Spleen (tissue), 7 donors: ENCODE measurements at regions not wholly inside any gene's neighbourhood (a gene's known extent, or its start where the extent isn't known, plus 50 kb on each side); places are given as distances from the start of the nearest gene placed in this dataset.

Experiments used
- POLR2A ChIP-seq, 3 donors: fragments of 450-650 bp; IDR thresholded peaks; one replicate each; pipeline ENCODE4 v1.5.1; 2017; ENCODE audit warnings: antibody characterized with exemption in 3 of 3, mild to moderate bottlenecking in 1 of 3
- POLR2AphosphoS5 ChIP-seq, 3 donors: sonication (generic); formaldehyde crosslinking; IDR thresholded peaks; one replicate each; pipeline ENCODE4 v1.5.1; 2017; ENCODE audit warnings: antibody characterized with exemption in 3 of 3
- TF ChIP-seq, protein P1 (sequence below), 11 experiments: fragments of 200-600 bp in 7 of 11; fragments of 450-650 bp in 4 of 11; sonication (generic) in 4 of 11; IDR thresholded peaks in 8 of 11; conservative IDR thresholded peaks in 3 of 11; 1 replicate in 7 of 11; 2 replicates in 4 of 11; pipeline versions ENCODE4 v1.4.0 to v1.8.0; 2016 to 2021; ENCODE audit warnings: antibody characterized with exemption in 11 of 11, inconsistent platforms in 4 of 11, mild to moderate bottlenecking in 1 of 11
- donor health status: DM: no; HTN: no; CAD: no; lungs with moderate emphysema.
- donor health status: DM: no; HTN: no; CAD: no.
- donor health status: DM: no; HTN: no; CAD: no.

DNA sequence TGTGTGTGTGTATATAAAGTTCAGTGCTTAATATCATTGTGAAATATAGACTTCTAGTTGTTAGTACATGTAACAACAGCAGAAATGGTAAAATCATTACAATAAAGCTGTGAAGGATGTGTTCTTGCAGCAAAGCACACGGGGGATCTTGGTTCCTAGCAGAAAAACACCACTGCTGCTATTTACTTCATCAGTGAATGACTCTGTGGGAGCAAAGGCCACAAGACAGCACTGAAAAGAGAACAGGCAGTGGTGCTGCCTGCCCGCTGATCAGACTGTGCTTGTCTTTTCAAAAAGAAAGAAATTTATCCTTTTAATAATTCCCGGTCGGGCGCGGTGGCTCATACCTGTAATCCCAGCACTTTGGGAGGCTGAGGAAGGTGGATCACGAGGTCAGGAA lies 689.9 kb upstream of the CITED2 start:
- TF ChIP-seq, protein P1, sequence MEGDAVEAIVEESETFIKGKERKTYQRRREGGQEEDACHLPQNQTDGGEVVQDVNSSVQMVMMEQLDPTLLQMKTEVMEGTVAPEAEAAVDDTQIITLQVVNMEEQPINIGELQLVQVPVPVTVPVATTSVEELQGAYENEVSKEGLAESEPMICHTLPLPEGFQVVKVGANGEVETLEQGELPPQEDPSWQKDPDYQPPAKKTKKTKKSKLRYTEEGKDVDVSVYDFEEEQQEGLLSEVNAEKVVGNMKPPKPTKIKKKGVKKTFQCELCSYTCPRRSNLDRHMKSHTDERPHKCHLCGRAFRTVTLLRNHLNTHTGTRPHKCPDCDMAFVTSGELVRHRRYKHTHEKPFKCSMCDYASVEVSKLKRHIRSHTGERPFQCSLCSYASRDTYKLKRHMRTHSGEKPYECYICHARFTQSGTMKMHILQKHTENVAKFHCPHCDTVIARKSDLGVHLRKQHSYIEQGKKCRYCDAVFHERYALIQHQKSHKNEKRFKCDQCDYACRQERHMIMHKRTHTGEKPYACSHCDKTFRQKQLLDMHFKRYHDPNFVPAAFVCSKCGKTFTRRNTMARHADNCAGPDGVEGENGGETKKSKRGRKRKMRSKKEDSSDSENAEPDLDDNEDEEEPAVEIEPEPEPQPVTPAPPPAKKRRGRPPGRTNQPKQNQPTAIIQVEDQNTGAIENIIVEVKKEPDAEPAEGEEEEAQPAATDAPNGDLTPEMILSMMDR (IDR thresholded peaks at IDR 0.05 in 8 of 11, conservative IDR thresholded peaks at IDR 0.05 in 3 of 11), result no peak
- no peak for TF ChIP-seq POLR2A (IDR thresholded peaks at IDR 0.05)
- TF ChIP-seq POLR2AphosphoS5 (IDR thresholded peaks at IDR 0.05), result no peak
